RKO (cell line): ENCODE measurements at regions not wholly inside any gene's neighbourhood (a gene's known extent, or its start where the extent isn't known, plus 50 kb on each side); places are given as distances from the start of the nearest gene placed in this dataset.
"Not testable (repeated sequence)": the region's sequence is repeated elsewhere in the genome, so short reads cannot be mapped to it uniquely, and the experiment has no call there.

Source experiments
- DNase-seq: peaks from one replicate; pipeline ENCODE4 v3.0.0-alpha.2; 2016; ENCODE audit warnings: low spot score

GRCh38 chr6:113352029-113352801 is 504.9 kb upstream of the MARCKS start:
- DNase-seq, result peak; percentile 12

GRCh38 chr6:113352831-113353230 is 504.3 kb upstream of the MARCKS start:
- DNase-seq, result no peak

- DNase-seq, result no peak
These were observed 503.8 kb upstream of the MARCKS start for GRCh38 chr6:113353392-113353791.

GRCh38 chr6:113354204-113354895 is 502.8 kb upstream of the MARCKS start:
- no peak for DNase-seq

- DNase-seq, result no peak
These were observed 501.0 kb upstream of the MARCKS start for GRCh38 chr6:113356139-113356538.

- DNase-seq, result no peak
These were observed 500.1 kb upstream of the MARCKS start for GRCh38 chr6:113357041-113357440.

- DNase-seq, result no peak
These were observed 499.0 kb upstream of the MARCKS start for GRCh38 chr6:113358063-113358583.

GRCh38 chr6:113359155-113360140 is 497.7 kb upstream of the MARCKS start:
- peak; percentile 10 for DNase-seq

GRCh38 chr6:113361014-113361645 is 496.0 kb upstream of the MARCKS start:
- no peak for DNase-seq

- DNase-seq, result no peak
These were observed 494.7 kb upstream of the MARCKS start for GRCh38 chr6:113362301-113363047.

- DNase-seq, result no peak
These were observed 493.9 kb upstream of the MARCKS start for GRCh38 chr6:113363048-113363798.

GRCh38 chr6:113363866-113364265 is 493.3 kb upstream of the MARCKS start:
- DNase-seq, result no peak

GRCh38 chr6:113364766-113365165 is 492.4 kb upstream of the MARCKS start:
- DNase-seq, result no peak

GRCh38 chr6:113365191-113365590 is 492.0 kb upstream of the MARCKS start:
- DNase-seq, result peak; percentile 5

GRCh38 chr6:113366505-113366904 is 490.6 kb upstream of the MARCKS start:
- DNase-seq, result no peak

GRCh38 chr6:113370508-113371502 is 486.3 kb upstream of the MARCKS start:
- DNase-seq, result no peak

- not testable (repeated sequence) for DNase-seq
These were observed 481.7 kb upstream of the MARCKS start for GRCh38 chr6:113375466-113375865.

- DNase-seq, result no peak
These were observed 480.9 kb upstream of the MARCKS start for GRCh38 chr6:113375950-113376846.
